GM21737 (cell line): ENCODE measurements at regions not wholly inside any gene's neighbourhood (a gene's known extent, or its start where the extent isn't known, plus 50 kb on each side); places are given as distances from the start of the nearest gene placed in this dataset.
"Not testable (repeated sequence)": the region's sequence is repeated elsewhere in the genome, so short reads cannot be mapped to it uniquely, and the experiment has no call there.

Source experiments
- ATAC-seq: cut with Tn5 transposase; IDR thresholded peaks from one replicate; pipeline ENCODE4 v1.9.1; 2021; ENCODE audit warnings: mild to moderate bottlenecking, moderate library complexity; ENCODE audit not compliant: unreplicated experiment

DNA sequence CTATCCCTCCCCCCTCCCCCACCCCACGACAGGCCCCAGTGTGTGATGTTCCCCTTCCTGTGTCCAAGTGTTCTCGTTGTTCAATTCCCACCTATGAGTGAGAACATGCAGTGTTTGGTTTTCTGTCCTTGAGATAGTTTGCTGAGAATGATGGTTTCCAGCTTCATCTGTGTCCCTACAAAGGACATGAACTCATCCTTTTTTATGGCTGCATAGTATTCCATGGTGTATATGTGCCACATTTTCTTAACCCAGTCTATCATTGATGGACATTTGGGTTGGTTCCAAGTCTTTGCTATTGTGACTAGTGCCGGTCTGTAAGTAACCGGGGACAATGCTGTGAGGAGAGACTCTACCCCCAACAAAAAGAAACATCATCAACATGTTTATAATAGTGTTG lies 217.2 kb downstream of the SEC23IP start:
- ATAC-seq: not testable (repeated sequence)

DNA sequence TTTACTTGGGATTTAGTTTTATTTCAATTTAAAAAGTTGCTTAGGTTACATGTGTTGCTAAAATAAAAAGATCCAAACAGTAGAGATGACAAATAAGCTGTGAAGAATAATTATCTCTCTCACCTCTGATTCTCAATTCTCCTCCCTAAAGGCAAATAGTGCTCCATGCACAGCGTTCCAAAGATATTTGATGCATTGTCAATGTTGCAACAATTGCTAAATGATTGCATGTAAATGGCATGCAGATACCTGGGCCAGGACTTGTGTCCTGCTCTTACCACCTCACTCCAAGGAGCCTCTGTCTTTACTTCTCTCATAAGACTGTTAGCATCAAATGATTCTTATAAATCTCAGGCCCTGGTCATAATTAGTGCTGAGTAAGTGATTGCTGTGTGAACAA lies 217.7 kb downstream of the SEC23IP start:
- ATAC-seq: no peak

DNA sequence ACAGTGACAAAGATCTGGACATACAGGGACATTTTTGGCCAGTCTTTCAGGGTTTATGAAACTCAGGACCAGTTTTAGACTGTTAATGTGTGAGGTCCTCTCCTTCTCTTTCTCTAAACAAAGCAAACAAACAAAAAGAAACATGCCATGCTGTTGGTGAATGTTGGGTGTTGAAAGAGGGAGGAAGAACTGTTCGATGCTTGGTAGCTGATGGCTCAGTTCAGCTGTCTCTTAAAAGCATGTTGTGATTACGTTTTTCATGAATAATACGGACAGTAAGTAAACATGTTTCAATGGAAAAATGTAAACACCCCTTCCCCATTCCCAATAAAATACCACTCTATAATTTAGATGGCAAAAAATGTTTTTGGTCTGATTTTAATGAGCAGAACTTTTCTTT lies 219.1 kb downstream of the SEC23IP start:
- ATAC-seq: no peak

DNA sequence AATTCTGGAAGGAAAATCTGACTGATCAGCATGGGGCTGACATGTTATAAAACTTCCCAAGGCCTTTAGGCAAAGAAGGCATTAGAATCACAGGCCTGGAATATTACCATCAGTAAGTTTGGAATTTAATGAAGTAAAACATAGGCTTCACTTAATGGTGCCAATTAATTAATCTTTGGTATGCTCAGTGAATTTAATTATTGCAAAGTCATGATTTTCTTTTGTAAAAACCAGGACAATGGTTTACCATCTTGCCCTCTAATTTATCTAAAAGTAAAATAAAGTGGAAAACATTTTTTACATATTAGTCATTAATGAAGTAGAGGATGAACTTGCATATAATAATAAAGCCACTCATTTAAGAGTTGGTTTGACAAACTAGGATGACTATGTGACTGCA lies 220.3 kb downstream of the SEC23IP start:
- ATAC-seq: no peak

DNA sequence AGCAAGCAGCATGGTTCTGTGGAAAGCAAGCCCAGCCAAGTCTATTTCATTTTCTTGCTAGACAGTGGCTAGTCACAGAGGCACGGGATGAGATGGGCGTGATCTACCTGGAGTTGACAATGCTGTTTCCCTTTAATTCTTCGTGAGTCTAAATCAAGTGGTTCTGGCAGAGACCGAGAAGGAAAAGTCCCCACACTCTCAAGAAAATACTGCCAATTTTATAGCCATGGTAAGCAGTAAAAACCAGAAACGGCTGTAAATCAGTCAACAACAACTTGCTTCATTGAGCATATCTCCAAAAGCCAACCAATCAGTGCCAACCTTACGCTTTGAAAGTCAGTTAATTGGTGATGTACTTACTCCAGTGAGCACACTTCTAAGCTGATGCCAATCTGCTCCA lies 223.4 kb downstream of the SEC23IP start:
- ATAC-seq: no peak

DNA sequence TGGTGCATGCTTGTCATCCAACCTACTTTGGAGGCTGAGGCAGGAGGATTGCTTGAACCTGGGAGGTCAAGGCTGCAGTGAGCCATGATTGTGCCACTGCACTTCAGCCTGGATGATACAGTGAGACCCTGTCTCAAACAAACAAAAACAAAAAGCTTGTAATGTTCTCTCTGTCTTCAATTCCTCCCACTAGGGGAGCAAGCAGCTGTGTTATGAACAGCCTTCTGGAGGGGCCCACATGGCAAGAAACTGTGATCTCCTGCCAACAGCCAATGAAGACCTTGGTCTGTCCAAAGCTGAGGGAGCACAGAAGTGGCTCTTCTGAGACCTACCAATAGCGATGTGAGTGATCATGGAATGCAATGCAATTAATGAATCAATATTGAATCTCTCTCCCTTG lies 229.2 kb downstream of the SEC23IP start:
- ATAC-seq: no peak

DNA sequence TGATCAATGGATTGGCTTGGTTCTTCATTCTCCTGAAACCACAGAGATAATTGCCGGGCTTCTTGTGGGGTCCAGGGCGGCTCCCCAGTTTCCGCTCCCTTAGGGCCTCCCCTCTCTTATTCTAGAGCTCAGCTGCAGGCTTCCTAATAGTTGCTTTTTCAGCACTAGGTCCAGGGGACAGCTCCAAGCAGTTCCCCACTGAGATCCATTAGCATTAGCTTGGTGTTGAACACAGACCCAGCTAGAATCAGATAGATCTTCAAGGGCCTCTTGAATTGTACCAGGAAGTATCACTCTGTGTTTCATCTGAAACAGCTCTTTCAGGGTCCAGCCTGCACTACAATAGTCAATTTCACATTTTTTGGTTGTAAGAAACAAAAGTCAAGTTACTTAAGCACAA lies 238.7 kb downstream of the SEC23IP start:
- no peak for ATAC-seq

DNA sequence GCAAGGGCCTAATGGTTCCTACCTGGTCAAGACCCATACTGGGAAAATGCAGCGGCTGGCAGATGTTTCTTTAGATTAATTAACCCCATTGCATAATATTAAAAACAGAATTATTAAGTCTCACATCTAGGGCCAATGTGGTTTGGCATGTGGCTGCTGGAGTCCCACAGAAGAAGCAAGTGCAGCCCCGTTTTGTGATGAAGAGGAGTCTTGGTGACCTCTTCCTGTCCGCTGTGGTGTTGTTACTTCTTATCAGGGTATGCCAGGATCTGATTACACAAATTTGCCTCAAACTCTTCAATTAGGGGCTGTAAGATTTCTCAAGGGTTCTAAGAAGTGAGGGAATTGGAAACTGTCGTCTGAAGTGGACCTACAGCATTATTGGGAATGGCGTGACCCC lies 240.3 kb downstream of the SEC23IP start:
- ATAC-seq: no peak

DNA sequence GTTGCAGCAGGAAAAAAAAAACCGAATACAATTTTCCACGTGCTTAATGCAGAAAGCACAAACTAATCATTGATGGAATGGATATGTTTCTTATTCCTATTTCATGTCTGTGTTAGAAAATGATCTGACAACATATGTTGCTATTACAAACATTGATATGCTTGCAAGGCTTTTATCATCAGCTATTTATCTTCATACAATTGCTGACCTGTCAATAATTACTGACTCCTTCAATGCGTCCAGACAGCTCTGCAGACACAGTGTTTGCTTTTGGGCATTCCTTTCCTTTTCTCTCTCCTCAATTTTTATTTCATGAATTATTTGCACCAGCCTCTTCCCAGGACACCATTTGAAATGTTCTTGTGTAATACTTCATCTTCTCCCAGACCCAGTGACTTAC lies 246.2 kb downstream of the SEC23IP start:
- no peak for ATAC-seq

DNA sequence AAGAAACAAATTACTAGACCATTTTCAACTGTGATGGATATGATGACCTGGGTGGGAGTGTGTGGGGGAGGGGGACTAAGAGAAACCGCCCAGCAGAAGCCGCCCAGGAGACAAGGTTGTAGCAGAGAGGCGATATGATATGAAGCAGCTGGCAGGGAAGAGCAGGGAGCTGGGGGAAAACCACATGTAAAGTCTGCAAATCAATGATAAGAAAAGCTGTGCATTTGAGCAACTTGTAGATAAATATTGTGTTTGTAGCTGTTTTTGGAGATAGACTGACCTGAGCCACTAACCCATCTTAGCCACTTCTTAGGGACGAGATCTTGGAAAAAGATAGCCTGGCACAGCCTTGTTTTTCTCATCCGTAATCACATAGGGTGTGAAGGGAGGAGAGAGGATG lies 252.6 kb downstream of the SEC23IP start:
- no peak for ATAC-seq

DNA sequence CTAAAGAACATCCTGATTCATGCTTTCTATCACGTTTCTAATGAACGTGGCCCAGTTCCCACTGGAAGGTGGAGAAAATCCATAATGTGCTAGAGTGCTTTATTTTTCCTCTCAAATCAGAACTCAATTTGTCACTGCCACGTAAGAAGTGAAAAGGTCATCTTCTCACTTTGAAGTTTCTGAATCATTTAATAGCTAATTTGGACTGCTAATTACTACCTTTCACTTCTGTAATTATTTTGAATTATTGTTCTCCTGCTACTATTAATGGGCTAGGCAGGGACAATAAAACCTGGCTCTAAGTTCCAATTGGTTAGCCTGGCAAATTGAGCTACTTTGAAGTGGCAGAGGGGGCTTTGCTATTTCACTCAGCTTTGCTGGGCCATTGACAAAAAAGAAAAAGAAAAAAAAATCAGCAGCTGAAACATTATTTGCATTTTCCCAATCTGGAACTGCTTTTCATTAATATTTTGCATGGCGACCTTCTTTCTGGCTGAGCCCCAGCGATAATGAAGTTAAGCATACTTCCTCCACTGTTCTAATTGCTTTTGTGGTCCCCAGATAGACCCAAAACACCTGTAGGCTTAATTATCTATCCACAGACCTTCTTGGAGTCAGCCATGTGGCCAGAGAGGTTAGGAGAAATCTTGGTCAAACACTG lies 264.2 kb downstream of the SEC23IP start:
- no peak for ATAC-seq

DNA sequence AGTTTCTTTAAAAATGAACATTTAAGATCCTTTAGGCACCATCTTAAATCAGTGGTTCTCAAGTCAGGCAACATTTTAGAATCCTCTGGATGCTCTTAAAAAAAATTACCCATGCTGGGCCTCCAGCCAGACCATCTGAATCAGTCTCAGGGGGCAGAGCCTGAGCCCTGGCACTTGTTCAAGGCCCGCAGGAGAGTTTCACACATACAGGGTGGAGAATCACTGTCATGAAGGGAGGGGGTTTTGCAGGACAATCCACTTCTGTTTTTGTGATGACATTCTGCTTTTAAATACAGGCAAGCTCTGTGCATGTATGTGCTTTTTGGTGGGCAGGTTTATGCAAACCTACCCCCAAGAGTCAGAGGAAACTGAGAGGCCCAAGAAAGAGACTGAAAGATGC lies 268.6 kb downstream of the SEC23IP start:
- no peak for ATAC-seq

DNA sequence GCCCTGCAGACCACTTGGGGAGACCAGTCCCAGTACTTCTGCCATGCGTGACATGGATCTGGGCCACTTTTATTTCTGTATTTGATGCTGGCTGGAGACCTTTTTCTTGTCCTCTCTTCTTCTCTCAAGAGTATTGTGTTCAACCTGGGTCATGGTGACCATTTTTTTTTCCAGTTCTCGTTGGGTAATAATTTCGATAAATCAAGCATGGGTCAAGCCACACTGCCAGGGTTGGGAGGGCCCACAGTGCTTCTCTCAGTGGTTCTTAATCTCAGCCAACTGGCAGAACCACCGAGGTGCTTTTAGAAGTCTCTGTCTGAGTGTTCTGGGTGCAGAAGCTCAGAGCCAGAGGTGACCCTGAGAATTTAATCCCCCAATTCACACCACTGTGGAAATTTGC lies 269.9 kb downstream of the SEC23IP start:
- no peak for ATAC-seq

DNA sequence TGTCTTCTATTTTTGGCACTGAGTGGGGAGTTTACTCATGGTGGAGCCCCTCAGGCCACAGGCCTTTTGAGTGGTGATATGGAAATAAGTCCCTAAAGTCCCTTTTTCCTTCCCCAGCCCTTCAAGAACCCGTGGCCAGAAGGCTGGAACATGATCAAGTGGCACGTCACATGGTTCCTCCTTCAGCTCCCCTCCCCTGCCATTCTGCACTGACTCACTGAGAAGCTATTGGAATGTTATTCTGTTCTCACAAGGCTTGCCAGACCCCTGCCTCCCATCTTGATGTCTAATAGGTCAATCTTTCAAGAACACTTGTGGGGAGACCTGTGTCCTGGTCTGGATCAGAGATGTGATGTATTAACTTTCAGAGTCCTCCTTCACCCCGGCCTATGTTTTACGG lies 279.8 kb downstream of the SEC23IP start:
- ATAC-seq: no peak

DNA sequence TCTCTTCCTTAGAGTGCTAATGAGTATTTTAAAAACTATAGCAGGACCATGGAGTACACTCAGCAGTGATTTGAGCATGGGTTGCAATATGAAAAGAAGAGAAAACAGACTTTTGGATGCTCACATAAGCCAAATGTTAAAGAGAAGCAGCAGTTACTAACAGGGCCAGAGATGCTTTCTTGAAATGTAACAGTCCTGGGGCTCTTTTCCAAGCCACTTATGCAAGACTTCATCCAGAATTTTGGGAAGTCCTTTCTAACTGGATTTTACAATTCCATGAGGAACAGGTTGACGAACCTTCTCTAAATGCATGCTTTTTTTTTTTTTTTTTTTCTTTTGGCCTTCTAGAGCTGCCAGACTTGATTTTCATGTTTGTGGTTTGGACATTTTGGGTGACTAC lies 282.0 kb downstream of the SEC23IP start:
- ATAC-seq: no peak

DNA sequence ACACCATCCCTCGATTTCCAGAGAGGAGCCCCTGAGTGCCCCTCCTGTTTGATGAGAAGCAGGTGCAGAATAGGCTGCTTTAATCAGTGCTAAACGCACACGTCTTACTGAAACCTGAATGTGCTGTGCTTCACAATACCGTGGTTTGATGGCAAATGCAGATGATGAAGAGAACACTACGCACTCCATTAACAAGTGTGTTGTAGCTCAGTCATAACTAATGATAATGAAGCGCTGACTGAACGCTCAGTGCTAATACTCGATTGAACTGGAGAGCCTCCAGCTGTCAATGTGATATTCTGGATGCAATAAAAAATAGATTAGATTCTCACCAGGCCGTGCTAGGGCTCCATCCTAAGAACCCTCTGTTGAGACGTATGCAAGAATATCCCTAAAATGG lies 279.7 kb upstream of the PLPP4 start:
- no peak for ATAC-seq

DNA sequence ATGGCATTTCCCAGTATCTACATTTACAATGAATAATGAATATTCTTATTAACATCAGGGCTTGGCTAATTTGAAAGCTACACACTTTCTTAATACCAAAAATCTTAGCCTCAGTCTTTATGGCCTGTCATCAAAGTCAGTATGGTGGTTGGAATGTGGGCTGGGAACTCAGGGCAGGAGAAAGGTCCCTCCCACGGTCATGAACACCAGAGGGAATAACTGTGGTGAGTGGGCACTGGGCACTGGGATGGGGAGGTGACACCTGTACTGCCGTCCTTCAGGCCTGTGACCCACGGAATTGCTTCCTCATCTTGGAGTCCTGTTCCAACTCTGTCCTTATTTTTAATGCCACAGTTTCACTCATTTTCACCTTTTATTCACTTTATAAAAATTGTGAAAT lies 276.9 kb upstream of the PLPP4 start:
- no peak for ATAC-seq

DNA sequence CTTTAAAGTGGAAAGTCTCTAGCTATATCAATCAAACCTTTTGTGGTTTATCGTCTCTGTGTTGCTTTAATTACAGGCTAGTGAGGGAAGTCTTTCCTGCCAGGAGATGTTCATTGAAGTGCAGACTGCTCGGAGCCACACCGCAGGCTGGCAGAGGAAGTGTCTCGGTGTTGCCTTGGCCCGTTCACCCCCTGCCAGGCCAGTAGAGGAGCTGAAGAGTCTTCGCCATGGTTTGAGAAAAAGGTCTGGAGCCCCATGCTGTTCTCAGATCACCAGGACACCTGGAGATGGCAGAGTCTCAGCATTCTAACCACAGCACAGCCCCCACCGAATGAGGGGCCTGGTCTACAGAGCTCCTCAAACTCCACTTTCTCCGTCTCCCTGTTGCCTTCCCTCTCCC lies 275.9 kb upstream of the PLPP4 start:
- no peak for ATAC-seq

DNA sequence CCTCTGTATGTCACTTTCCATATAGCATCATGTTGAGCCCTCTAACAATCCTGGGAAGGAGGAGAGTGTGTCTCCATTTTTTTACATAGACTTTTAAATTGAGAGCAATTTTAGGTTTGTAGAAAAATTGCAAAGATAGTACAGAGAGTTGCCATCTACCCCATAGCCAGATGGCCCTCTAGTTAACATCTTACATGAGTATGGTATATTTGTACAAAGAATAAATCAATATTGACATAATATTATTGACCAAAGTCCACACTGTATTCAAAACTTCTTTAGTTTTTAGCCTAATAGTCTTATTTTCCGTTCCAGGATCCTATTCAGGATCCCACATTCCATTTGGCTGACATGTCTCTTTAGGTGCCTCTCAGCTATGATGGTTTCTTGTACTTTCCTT lies 274.6 kb upstream of the PLPP4 start:
- no peak for ATAC-seq

DNA sequence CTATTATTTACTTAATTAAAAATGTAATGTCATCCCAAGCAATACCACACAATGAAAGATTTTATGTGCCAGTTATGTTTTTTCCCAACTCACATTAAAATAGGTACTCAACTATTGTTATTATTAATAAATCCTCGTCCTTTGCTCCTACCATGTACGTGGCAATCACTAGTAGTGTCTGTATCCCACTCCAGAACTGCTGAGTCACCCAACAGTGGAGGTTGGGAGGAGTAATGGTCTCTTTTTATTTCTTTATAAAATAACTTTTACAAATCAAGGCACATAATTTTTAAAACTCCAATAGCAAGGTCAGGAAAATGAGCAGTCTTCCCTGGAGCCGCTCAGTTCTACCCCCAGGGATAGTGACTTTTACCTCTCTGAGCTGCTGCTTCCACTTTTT lies 273.5 kb upstream of the PLPP4 start:
- ATAC-seq: no peak

DNA sequence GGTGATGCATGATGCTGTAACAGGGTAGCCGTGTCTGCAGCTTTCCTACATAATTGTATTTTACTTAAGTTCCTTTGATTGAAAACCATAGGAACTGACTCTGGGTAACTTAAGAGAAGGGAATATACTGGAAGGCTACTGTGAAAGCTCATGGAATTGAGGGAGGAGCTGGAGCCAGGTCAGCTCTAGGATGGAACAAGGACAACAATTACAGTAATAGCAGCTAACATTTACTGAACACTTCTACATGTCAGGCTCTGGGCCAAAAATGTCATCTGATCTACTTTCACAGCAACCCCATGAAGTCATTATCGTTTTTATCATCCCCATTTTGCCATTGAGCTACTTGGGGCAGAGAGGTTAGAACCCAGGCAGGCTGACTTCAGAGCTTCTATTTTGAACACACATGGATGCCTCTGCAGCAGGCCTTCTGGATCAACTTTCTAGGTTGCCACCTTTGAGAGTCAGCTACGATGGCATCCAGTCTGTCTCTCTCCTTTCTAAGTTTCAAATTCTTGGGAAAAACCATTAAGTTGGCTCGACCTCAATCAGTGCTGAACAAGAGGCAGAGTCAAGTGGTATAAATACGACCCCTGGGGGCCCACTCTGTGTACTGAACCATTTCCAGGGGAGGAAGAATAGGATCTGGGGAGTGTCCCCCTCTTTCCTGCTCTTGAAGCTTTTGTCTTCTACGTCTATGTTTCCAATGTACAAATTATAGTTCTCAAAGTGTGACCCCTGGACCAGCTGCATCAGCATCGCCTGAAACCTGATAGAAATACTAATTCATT lies 272.3 kb upstream of the PLPP4 start:
- ATAC-seq: no peak

DNA sequence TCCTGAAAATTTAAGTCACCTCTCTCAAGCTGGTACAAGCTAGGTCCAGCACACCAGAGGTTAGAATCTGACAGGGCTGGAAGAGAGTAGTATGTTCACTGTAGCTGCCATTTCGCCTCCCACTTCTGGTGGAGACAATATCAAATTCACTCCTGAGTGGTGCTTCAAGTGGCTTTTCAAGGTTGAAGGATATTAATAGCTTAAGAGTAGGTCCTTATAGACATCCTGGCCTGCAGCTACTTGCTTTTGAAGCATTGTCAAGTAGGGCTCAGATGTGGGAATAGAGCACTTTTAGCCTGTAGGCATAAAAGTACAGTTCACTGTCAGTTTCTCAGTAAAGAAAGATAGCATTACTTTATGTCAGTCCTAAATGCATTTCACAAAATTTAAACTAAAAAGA lies 270.5 kb upstream of the PLPP4 start:
- ATAC-seq: no peak

DNA sequence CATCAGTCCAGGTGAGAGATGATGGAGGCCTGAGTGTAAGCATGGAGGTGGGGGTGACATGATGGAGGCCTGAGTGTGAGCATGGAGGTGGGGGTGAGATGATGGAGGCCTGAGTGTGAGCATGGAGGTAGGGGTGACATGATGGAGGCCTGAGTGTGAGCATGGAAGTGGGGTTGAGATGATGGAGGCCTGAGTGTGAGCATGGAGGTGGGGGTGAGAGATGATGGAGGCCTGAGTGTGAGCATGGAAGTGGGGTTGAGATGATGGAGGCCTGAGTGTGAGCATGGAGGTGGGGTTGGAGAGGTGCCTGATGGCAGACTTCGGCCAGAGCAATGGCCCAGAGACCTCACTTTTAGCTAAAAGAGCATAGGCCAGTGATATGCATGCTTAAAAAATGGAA lies 269.9 kb upstream of the PLPP4 start:
- ATAC-seq: not testable (repeated sequence)
